Sigmoid colon (tissue), 4 donors: ENCODE measurements at regions not wholly inside any gene's neighbourhood (a gene's known extent, or its start where the extent isn't known, plus 50 kb on each side); places are given as distances from the start of the nearest gene placed in this dataset.

Experiments used
- CTCF ChIP-seq, 4 experiments: fragments of 450-650 bp in 3 of 4; fragments of 200-600 bp in 1 of 4; IDR thresholded peaks; one replicate each; pipeline ENCODE4 v1.5.1; 2016 to 2019; ENCODE audit warnings: antibody characterized with exemption in 4 of 4, mild to moderate bottlenecking in 3 of 4, moderate library complexity in 2 of 4
- POLR2A ChIP-seq, 2 donors: fragments of 450-650 bp; IDR thresholded peaks; one replicate each; pipeline ENCODE4 v1.6.1; 2016; ENCODE audit warnings: antibody characterized with exemption in 2 of 2, mild to moderate bottlenecking in 2 of 2, moderate library complexity in 2 of 2
- POLR2AphosphoS5 ChIP-seq, 4 donors: sonication (generic); formaldehyde crosslinking; IDR thresholded peaks; one replicate each; pipeline ENCODE4 v1.6.1; 2017; ENCODE audit warnings: antibody characterized with exemption in 4 of 4

- TF ChIP-seq CTCF (IDR thresholded peaks at IDR 0.05) (no peak), POLR2A (IDR thresholded peaks at IDR 0.05) (no peak), POLR2AphosphoS5 (IDR thresholded peaks at IDR 0.05) (no peak)
Observed at GRCh38 chr12:115121053-115121452, 437.1 kb upstream of the TBX3 start.
